C4-2B (cell line): ENCODE measurements at regions not wholly inside any gene's neighbourhood (a gene's known extent, or its start where the extent isn't known, plus 50 kb on each side); places are given as distances from the start of the nearest gene placed in this dataset.

Experiments used
- ZFX ChIP-seq: fragments of 450-650 bp; IDR thresholded peaks from 2 replicates; pipeline ENCODE4 v1.6.1; 2017
- TF ChIP-seq, protein P1 (sequence below): fragments of 450-650 bp; conservative IDR thresholded peaks from 2 replicates; pipeline ENCODE4 v1.5.1; 2017; ENCODE audit warnings: mild to moderate bottlenecking

DNA sequence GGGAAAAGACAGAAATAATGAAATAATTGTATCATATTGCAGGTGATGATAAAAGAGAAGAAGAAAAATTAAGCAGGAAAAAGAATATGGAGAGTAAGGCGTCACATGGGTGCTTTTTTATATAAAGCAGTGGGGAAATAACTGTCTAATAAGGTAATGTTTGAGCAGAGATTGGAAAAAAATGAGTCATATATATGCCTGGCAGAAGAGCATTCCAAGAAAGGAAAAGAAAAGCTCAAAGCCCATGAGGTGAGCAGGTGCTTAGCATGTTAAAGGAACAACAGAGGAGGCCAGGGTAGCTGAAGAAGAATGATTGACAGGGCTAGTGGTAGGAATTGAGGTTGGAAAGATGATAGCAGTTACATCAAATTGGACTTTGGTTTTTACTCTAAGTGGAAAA, 739.5 kb downstream of the SORCS1 start:
- TF ChIP-seq, protein P1, sequence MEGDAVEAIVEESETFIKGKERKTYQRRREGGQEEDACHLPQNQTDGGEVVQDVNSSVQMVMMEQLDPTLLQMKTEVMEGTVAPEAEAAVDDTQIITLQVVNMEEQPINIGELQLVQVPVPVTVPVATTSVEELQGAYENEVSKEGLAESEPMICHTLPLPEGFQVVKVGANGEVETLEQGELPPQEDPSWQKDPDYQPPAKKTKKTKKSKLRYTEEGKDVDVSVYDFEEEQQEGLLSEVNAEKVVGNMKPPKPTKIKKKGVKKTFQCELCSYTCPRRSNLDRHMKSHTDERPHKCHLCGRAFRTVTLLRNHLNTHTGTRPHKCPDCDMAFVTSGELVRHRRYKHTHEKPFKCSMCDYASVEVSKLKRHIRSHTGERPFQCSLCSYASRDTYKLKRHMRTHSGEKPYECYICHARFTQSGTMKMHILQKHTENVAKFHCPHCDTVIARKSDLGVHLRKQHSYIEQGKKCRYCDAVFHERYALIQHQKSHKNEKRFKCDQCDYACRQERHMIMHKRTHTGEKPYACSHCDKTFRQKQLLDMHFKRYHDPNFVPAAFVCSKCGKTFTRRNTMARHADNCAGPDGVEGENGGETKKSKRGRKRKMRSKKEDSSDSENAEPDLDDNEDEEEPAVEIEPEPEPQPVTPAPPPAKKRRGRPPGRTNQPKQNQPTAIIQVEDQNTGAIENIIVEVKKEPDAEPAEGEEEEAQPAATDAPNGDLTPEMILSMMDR, result no peak
- TF ChIP-seq ZFX, result no peak
